Endothelial cell (in vitro differentiated cells): ENCODE measurements at regions not wholly inside any gene's neighbourhood (a gene's known extent, or its start where the extent isn't known, plus 50 kb on each side); places are given as distances from the start of the nearest gene placed in this dataset.

Source experiments
- DNase-seq: peaks from one replicate; pipeline ENCODE4 v3.0.0; 2021; ENCODE audit warnings: low spot score
- H3K27ac Mint-ChIP-seq: one replicate; pipeline ENCODE4 v1.8.0; 2021; ENCODE audit warnings: mixed read lengths, inconsistent platforms; ENCODE audit not compliant: unreplicated experiment
- H3K27me3 Mint-ChIP-seq: one replicate; pipeline ENCODE4 v1.8.0; 2021; ENCODE audit warnings: mild to moderate bottlenecking, moderate library complexity, mixed read lengths, inconsistent platforms; ENCODE audit not compliant: unreplicated experiment
- H3K36me3 Mint-ChIP-seq: one replicate; pipeline ENCODE4 v1.8.0; 2021; ENCODE audit warnings: mild to moderate bottlenecking, low read depth, mixed read lengths, inconsistent platforms; ENCODE audit not compliant: unreplicated experiment
- H3K4me1 Mint-ChIP-seq: one replicate; pipeline ENCODE4 v1.8.0; 2021; ENCODE audit warnings: mild to moderate bottlenecking, mixed read lengths, inconsistent platforms; ENCODE audit not compliant: unreplicated experiment
- H3K4me3 Mint-ChIP-seq: one replicate; pipeline ENCODE4 v1.8.0; 2021; ENCODE audit warnings: mild to moderate bottlenecking, mixed read lengths, inconsistent platforms; ENCODE audit not compliant: unreplicated experiment
- H3K9me3 Mint-ChIP-seq: one replicate; pipeline ENCODE4 v1.8.0; 2021; ENCODE audit warnings: mixed read lengths, inconsistent platforms; ENCODE audit not compliant: unreplicated experiment
- TF ChIP-seq, protein P1 (sequence below): fragments of 200-600 bp; sonication (generic); IDR thresholded peaks from one replicate; pipeline ENCODE4 v1.5.0; 2021; ENCODE audit warnings: antibody characterized with exemption; ENCODE audit not compliant: unreplicated experiment

DNA sequence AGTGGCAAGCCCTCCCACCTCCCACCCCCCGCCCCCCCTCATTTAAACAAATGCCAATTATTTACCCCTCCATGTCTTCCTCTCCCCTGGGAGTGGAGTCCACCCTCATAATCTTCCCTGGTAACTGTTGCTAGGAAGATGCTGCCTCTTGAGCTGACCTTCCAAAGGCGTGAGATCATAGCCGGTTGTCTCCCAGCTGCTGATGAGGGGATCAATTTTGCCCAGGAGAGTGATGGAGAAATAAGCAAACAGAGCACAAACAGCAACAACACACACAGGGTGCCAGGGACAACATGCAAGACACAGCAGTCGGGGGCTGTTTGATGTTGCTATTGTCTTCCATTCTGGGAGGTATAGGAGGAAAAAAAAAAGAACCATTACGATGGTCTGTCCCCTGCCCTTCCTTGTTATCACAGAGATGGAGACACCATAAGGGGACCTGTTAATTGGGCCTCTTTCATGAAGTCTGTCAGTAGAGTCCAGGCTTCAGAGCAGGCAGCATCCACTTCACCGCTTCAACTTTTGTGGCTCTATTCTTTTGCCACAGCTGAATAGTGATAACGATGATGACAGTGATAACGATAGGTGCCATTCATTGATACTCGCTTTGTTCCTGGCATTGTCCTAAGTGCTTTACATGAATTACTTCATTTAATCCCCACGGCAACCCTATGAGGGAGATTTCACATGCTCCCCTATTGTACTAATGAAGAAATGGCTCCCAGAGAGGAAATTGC lies 76.9 kb upstream of the RGMA start:
- no peaks in the 10 kb centered on the region for H3K27me3 Mint-ChIP-seq
- no peaks in the 10 kb centered on the region for H3K9me3 Mint-ChIP-seq
- H3K4me1 Mint-ChIP-seq, result no peaks in the 10 kb centered on the region
- no peaks in the 10 kb centered on the region for H3K36me3 Mint-ChIP-seq
- no peak overlapping the region for H3K4me3 Mint-ChIP-seq
- no peak for DNase-seq
- TF ChIP-seq, protein P1, sequence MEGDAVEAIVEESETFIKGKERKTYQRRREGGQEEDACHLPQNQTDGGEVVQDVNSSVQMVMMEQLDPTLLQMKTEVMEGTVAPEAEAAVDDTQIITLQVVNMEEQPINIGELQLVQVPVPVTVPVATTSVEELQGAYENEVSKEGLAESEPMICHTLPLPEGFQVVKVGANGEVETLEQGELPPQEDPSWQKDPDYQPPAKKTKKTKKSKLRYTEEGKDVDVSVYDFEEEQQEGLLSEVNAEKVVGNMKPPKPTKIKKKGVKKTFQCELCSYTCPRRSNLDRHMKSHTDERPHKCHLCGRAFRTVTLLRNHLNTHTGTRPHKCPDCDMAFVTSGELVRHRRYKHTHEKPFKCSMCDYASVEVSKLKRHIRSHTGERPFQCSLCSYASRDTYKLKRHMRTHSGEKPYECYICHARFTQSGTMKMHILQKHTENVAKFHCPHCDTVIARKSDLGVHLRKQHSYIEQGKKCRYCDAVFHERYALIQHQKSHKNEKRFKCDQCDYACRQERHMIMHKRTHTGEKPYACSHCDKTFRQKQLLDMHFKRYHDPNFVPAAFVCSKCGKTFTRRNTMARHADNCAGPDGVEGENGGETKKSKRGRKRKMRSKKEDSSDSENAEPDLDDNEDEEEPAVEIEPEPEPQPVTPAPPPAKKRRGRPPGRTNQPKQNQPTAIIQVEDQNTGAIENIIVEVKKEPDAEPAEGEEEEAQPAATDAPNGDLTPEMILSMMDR, result no peak
- H3K27ac Mint-ChIP-seq, result no peak overlapping the region

DNA sequence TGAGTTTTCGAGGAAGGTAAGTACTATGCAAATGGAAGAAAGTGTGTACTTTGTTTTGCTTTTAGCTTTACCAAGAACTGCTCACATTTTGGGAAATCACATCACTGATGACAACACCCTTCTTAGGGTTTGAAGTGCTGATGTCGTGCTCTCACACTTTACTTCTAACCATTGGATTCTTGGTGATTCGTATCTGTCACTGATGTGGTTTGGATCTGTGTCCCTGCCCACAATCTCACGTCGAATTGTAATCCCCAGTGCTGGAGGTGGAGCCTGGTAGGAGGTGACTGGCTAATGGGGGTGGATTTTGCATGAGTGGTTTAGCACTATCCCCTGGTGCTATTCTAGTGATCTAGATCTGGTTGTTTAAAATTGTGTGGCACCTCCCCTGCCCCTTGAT lies 75.4 kb upstream of the RGMA start:
- no peak for DNase-seq
- Mint-ChIP-seq H3K36me3 (no peaks in the 10 kb centered on the region), H3K9me3 (no peaks in the 10 kb centered on the region), H3K27me3 (no peaks in the 10 kb centered on the region), H3K27ac (no peak overlapping the region), H3K4me1 (no peaks in the 10 kb centered on the region), H3K4me3 (no peak overlapping the region)
- TF ChIP-seq, protein P1, result no peak

DNA sequence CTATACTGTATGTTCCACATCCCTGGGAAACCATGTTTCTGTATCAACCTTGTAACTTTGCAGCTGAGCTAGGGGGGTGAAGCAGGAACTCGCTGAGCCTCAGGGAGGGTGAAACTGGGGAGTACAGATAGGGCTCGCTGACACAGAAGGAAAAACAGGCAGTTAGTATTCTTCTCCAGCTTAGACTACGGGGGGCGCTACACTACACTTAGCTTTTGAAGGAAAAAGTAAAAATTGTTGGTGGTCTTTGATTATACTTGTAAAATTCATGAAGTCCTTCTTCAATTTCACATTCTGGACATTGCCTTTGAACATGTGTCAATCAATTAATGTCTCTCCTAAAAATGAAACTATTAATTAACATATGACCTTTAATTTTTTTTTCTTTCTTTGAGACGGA lies 73.5 kb upstream of the RGMA start:
- no peaks in the 10 kb centered on the region for H3K4me1 Mint-ChIP-seq
- no peaks in the 10 kb centered on the region for H3K36me3 Mint-ChIP-seq
- no peak overlapping the region for H3K27ac Mint-ChIP-seq
- TF ChIP-seq, protein P1, result no peak
- DNase-seq, result no peak
- no peaks in the 10 kb centered on the region for H3K27me3 Mint-ChIP-seq
- no peak overlapping the region for H3K4me3 Mint-ChIP-seq
- H3K9me3 Mint-ChIP-seq, result no peaks in the 10 kb centered on the region

DNA sequence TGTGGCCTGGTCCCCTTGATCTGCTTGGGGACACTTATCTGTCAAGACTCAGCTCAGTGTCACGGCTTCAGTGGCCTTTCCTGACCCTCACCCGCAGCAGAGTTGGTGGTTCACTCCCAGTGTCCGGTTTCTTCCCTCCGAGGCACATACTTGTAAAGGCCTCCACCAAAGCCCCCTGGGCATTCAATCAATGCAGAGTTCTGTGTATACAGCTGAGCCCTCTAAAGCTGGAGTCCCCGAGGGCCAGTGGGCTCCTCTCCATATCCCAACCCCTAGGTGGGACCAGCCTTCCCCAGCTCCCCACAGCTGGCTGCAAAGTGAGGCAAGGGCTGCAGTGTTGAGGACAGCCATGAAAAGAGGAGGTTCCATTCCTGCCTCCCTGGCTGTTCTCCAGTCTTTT lies 70.9 kb upstream of the RGMA start:
- H3K4me1 Mint-ChIP-seq, result no peaks in the 10 kb centered on the region
- no peaks in the 10 kb centered on the region for H3K9me3 Mint-ChIP-seq
- H3K36me3 Mint-ChIP-seq, result no peaks in the 10 kb centered on the region
- DNase-seq, result no peak
- H3K27ac Mint-ChIP-seq, result no peak overlapping the region
- TF ChIP-seq, protein P1, result no peak
- H3K4me3 Mint-ChIP-seq, result no peak overlapping the region
- H3K27me3 Mint-ChIP-seq, result peaks cover 1% of the 10 kb centered on the region

DNA sequence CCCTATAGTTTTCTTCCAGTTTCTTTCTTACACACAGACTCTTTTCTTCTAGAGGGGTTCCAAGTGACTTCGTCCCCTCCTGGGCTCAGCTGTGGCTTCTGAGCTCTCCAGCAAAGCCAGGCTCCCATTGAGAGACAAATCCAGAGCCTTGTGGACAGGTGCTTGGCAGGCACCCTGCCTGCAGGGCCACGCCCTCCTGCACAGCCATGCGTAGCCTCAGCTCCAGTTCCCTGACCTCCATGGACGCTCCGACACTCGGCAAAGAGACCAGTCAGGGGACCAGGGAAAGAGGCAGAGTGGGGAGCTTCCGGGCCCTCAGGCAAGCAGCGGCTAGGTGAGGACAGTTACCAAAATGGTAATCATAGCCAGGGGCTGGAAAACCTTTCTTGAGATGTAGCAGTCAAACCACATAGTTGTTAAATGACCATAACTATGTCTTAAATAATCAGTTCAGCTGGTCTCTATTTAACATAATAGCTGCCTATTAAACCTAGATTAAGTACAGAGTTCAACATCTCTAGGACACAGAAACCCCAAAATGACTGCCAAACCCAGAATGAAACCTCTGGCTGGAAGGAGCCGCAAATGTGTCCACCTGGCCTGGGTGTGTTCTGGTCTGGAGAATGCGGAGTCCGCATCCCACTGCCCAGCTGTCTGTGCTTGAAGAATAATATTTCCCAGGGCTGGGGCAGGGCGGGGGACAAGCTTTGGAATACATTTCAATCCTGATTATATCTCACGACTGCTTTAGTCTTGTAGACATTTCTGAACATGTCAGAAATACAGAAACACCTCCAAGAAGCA lies 69.3 kb upstream of the RGMA start:
- no peaks in the 10 kb centered on the region for H3K4me1 Mint-ChIP-seq
- TF ChIP-seq, protein P1, result no peak
- DNase-seq, result no peak

More for the DNA sequence above, 69.3 kb upstream of the RGMA start:
- H3K27me3 Mint-ChIP-seq, result peaks cover 1% of the 10 kb centered on the region
- H3K27ac Mint-ChIP-seq, result no peak overlapping the region
- no peaks in the 10 kb centered on the region for H3K9me3 Mint-ChIP-seq
- no peak overlapping the region for H3K4me3 Mint-ChIP-seq
- no peaks in the 10 kb centered on the region for H3K36me3 Mint-ChIP-seq
